Ishikawa (cell line): ENCODE measurements at regions not wholly inside any gene's neighbourhood (a gene's known extent, or its start where the extent isn't known, plus 50 kb on each side); places are given as distances from the start of the nearest gene placed in this dataset.
A peak's percentile ranks its signal among the peaks of the same experiment; 100 is the strongest.

Source experiments
- CEBPB ChIP-seq: IDR thresholded peaks from 2 replicates; pipeline ENCODE4 v1.6.1; 2012
- CREB1 ChIP-seq: IDR thresholded peaks from 2 replicates; pipeline ENCODE4 v1.6.1; 2012; ENCODE audit warnings: low read depth
- EGR1 ChIP-seq: IDR thresholded peaks from 2 replicates; pipeline ENCODE4 v1.6.1; 2012
- EP300 ChIP-seq: IDR thresholded peaks from 2 replicates; pipeline ENCODE4 v1.6.1; 2012; ENCODE audit warnings: borderline replicate concordance
- FOXM1 ChIP-seq: IDR thresholded peaks from 2 replicates; pipeline ENCODE4 v1.6.1; 2012; ENCODE audit warnings: low read depth, borderline replicate concordance
- NFIC ChIP-seq: IDR thresholded peaks from 2 replicates; pipeline ENCODE4 v1.6.1; 2012
- RAD21 ChIP-seq: IDR thresholded peaks from 2 replicates; pipeline ENCODE4 v1.6.1; 2012; ENCODE audit warnings: low read depth
- TAF1 ChIP-seq: IDR thresholded peaks from 2 replicates; pipeline ENCODE4 v1.6.1; 2012; ENCODE audit warnings: low read depth, mild to moderate bottlenecking
- TCF12 ChIP-seq: IDR thresholded peaks from 2 replicates; pipeline ENCODE4 v1.6.1; 2012; ENCODE audit warnings: low read depth
- TEAD4 ChIP-seq: IDR thresholded peaks from 2 replicates; pipeline ENCODE4 v1.6.1; 2012
- YY1 ChIP-seq: IDR thresholded peaks from 2 replicates; pipeline ENCODE4 v1.6.1; 2012; ENCODE audit warnings: low read depth
- ZBTB7A ChIP-seq: IDR thresholded peaks from 2 replicates; pipeline ENCODE4 v1.6.1; 2012; ENCODE audit warnings: low read depth
- TF ChIP-seq, protein P1 (sequence below): IDR thresholded peaks from 2 replicates; pipeline ENCODE4 v1.6.1; 2012
- TF ChIP-seq, protein P2 (sequence below): IDR thresholded peaks from 2 replicates; pipeline ENCODE4 v1.6.1; 2012
- TF ChIP-seq, protein P3 (sequence below): IDR thresholded peaks from 2 replicates; pipeline ENCODE4 v1.6.1; 2012; ENCODE audit warnings: low read depth, mild to moderate bottlenecking

DNA sequence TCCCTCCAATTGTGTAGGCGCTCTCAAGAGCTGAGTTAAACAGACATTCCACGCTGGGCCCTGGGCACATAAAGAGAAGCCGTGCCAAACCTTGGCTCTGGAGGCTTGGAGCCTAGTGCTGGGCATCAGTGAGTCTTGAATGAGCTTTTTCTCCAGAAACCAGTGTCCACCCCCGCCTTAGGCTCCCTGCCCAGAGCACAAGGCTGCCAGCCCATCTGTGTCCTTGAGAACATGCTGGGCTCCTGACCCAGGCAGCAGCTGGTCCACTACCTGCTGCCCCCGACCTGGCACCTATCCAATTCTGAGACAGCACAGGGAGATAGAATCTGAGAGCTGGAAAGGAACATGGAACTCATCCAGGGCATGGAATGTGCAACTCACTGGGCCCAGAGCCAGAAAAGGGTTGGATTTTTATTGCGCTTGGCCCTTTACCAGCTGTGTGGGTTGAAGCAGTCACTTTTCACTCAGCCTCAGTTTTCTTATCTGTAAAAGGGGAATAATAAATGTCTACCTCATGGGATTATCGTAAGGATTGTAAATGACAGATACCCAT, 92.4 kb upstream of the CPLX2 start:
- TF ChIP-seq RAD21 (no peak), CREB1 (no peak), CEBPB (no peak), FOXM1 (no peak), EGR1 (no peak), NFIC (peak; percentile 73)

DNA sequence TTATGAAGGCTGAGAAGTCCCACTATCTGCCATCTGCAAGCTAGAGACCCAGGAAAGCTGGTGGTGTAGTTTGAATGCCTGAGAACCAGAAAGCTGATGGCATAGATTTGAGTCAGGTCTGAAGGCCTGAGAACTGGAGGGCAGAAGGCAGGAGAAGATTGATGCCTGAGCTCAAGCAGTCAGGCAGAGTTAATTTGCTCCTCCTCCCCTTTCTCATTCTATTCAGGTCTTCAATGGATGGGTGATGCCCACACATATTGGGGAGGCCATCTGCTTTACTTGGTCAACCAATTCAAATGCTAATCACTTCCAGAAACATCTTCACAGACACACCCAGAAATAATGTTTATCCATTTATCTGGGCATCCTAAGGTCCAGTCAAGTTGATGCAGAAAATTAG, 87.6 kb upstream of the CPLX2 start:
- TF ChIP-seq CEBPB (no peak), CREB1 (no peak), YY1 (no peak), EGR1 (no peak), TAF1 (no peak), TCF12 (no peak), FOXM1 (no peak), TEAD4 (no peak), NFIC (no peak), RAD21 (no peak), ZBTB7A (no peak), EP300 (no peak)
- TF ChIP-seq, protein P1, sequence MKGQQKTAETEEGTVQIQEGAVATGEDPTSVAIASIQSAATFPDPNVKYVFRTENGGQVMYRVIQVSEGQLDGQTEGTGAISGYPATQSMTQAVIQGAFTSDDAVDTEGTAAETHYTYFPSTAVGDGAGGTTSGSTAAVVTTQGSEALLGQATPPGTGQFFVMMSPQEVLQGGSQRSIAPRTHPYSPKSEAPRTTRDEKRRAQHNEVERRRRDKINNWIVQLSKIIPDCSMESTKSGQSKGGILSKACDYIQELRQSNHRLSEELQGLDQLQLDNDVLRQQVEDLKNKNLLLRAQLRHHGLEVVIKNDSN, result no peak
- TF ChIP-seq, protein P2, sequence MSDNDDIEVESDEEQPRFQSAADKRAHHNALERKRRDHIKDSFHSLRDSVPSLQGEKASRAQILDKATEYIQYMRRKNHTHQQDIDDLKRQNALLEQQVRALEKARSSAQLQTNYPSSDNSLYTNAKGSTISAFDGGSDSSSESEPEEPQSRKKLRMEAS, result no peak
- TF ChIP-seq, protein P3, sequence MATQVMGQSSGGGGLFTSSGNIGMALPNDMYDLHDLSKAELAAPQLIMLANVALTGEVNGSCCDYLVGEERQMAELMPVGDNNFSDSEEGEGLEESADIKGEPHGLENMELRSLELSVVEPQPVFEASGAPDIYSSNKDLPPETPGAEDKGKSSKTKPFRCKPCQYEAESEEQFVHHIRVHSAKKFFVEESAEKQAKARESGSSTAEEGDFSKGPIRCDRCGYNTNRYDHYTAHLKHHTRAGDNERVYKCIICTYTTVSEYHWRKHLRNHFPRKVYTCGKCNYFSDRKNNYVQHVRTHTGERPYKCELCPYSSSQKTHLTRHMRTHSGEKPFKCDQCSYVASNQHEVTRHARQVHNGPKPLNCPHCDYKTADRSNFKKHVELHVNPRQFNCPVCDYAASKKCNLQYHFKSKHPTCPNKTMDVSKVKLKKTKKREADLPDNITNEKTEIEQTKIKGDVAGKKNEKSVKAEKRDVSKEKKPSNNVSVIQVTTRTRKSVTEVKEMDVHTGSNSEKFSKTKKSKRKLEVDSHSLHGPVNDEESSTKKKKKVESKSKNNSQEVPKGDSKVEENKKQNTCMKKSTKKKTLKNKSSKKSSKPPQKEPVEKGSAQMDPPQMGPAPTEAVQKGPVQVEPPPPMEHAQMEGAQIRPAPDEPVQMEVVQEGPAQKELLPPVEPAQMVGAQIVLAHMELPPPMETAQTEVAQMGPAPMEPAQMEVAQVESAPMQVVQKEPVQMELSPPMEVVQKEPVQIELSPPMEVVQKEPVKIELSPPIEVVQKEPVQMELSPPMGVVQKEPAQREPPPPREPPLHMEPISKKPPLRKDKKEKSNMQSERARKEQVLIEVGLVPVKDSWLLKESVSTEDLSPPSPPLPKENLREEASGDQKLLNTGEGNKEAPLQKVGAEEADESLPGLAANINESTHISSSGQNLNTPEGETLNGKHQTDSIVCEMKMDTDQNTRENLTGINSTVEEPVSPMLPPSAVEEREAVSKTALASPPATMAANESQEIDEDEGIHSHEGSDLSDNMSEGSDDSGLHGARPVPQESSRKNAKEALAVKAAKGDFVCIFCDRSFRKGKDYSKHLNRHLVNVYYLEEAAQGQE, result no peak

DNA sequence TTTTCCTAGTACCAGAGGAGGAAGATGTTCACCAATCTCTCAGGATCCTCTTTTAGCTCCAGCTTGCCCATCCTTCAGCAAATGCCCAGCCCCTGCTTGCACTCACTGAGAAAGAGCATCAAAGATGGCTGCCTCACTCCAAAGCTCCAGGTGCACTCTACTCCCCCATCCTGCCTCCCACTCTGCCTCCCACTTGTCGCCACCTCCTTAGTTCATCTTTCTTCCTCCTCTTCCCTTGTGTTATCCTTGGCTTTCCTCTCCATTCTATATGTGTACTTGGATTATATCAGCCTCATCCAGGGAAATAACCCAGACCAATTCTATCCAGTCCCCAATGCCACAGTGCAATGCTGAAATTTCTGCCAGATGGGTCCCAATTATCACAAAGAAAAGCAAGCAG, 87.1 kb upstream of the CPLX2 start:
- TF ChIP-seq CREB1 (no peak), EP300 (no peak), FOXM1 (no peak), RAD21 (no peak), TAF1 (no peak), YY1 (no peak), ZBTB7A (no peak), EGR1 (no peak), TEAD4 (no peak), TCF12 (no peak), CEBPB (no peak), NFIC (no peak)
- TF ChIP-seq, protein P2, result no peak
- TF ChIP-seq, protein P1, result no peak
- TF ChIP-seq, protein P3, result no peak

DNA sequence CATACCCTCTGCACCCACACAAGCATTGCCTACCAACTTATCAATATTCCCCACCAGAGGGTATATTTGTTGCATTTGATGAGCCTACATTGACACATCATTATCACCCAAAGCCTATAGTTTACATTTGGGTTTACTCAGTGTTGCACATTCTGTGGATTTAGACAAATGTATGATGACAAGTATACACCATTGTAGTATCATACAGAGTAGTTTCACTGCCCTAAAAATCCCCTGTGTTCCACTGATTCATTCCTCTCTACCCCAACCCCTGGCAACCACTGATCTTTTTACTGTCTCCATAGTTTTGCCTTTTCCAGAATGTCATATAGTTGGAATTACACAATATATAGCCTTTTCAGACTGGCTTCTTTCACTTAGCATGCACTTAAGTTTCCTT, 85.7 kb upstream of the CPLX2 start:
- TF ChIP-seq EP300, result no peak
- no peak for TF ChIP-seq CREB1
- TF ChIP-seq ZBTB7A, result no peak
- TF ChIP-seq, protein P1, result no peak
- TF ChIP-seq FOXM1, result no peak
- no peak for TF ChIP-seq EGR1
- no peak for TF ChIP-seq NFIC

DNA sequence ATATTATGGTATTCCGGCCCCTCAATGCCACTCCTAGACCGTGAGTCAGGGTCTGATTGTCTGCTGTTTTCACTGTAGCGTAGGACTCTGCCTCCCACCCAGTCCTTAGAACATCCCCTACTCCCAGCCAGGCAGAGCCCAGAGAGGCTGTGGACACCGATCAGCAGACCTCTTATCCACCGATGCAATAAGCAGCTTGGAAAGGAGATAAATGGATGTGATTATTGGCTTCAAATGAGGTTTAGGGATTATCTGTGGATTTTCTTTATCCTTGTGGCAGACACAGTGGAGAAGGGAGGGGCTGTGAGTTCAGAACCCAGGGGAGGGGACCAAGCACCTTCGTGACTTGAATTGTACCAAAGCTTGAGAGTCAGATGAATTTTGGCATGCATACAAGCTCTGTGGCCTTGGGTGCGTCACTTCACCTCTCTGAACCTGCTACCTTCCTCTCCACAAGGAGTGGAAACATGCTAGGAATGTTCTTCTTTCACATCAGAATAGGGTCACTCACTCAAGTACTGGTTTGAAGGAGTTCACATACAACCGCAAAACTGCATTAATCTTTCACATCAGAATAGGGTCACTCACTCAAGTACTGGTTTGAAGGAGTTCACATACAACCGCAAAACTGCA, 83.1 kb upstream of the CPLX2 start:
- TF ChIP-seq ZBTB7A (no peak), YY1 (no peak), FOXM1 (no peak), CREB1 (no peak), TAF1 (no peak), NFIC (no peak), CEBPB (no peak), EGR1 (no peak), TEAD4 (no peak), TCF12 (no peak), EP300 (no peak)
- TF ChIP-seq, protein P1, result no peak
- TF ChIP-seq, protein P3, result no peak
